22Rv1 (cell line): ENCODE measurements at regions not wholly inside any gene's neighbourhood (a gene's known extent, or its start where the extent isn't known, plus 50 kb on each side); places are given as distances from the start of the nearest gene placed in this dataset.
A peak's percentile ranks its signal among the peaks of the same experiment; 100 is the strongest.

ENCODE experiments used
- H3K27ac ChIP-seq: fragments of 450-650 bp; 2 replicates; pipeline ENCODE4 v1.5.1; 2017
- CTCF ChIP-seq: fragments of 450-650 bp; IDR thresholded peaks from 2 replicates; pipeline ENCODE4 v1.5.1; 2017; ENCODE audit warnings: mild to moderate bottlenecking
- ZFX ChIP-seq: fragments of 450-650 bp; IDR thresholded peaks from 2 replicates; pipeline ENCODE4 v1.6.1; 2017; ENCODE audit warnings: antibody characterized with exemption, borderline replicate concordance

- TF ChIP-seq CTCF: no peak
- TF ChIP-seq ZFX: no peak
Measured at GRCh38 chr4:66704243-66704642, 841.1 kb downstream of the CENPC start.

DNA sequence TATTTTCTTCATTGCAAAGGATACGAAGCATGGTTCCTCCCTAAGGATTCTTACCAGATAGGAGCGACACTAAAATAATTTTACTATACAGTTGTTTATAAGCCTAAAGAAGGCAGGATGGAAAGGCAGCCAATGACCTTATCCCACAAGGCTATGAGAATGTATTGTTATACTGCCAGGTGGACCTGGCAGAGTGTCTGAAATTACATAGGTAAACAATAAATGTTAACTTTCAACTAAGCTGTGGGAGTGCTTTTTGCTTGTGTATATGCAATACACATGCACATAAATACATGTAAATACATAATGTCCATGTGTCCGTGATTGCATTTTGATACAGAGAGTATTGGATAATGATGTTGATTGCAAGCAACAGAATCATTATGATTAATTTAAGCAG lies 850.6 kb downstream of the CENPC start:
- no peak overlapping the region for H3K27ac ChIP-seq
- TF ChIP-seq CTCF (no peak), ZFX (no peak)

More at GRCh38 chr4:66704243-66704642, 841.1 kb downstream of the CENPC start:
- H3K27ac ChIP-seq: no peak overlapping the region

- no peak overlapping the region for H3K27ac ChIP-seq
Measured at GRCh38 chr4:66693694-66694093, 851.6 kb downstream of the CENPC start.

DNA sequence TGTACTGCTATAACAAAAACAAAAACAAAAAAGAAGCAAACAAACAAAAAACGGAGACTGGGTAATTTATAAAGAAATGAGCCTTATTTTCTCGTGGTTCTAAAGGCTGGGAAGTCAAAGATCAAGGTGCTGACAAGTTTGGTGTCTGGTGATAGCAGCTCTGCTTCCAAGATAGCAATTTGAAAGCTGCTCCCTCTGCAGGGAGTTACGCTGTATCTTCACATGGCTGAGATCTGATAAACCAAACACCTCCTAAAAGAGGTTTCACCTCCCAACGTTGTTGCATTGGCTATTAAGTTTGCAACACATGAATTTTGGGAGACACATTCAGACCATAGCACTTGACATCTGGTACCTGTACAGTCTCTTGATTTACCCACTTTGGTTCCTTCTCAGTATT lies 854.2 kb downstream of the CENPC start:
- no peak overlapping the region for H3K27ac ChIP-seq
- TF ChIP-seq CTCF (peak; percentile 22; the same call in 1 of the 2 replicates), ZFX (no peak)

More at GRCh38 chr4:66693694-66694093, 851.6 kb downstream of the CENPC start:
- no peak for TF ChIP-seq ZFX
- no peak for TF ChIP-seq CTCF

DNA sequence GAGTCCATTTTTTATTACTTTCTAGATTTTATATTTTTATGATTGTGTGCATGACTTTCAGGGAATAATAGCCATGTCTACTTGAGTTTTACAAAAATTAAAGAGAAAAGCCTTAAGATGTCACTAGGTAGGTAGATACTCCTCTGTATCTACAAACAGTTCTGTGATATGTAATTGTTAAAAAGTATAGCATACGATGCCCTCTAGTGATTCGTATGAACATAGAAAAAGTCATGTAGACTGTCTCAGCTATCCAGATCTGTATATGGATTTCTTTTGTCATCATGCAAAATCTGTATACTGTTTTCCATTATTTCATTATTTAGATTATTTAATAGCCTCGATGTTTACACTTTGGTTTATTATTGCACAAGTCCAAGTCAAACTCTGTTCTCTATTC lies 856.6 kb downstream of the CENPC start:
- TF ChIP-seq CTCF (peak; percentile 71), ZFX (no peak)

DNA sequence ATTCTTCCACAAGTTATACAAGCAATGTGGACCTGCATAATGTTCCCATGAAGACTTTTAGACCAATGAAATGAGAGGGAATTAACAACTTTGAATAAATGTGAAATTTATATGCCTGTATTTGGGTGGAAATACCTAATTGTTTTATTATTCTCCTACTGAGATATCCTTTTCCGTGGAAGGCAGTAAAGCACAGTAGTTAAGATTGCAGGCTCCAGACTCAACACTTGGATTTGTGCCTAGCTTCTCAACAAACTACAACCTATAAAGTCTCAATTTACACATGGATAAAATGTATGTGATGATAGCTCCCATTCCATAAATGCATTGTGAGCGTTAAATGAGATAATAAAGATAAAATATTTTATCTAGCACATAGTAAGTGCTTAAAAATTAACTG lies 857.8 kb downstream of the CENPC start:
- TF ChIP-seq ZFX: no peak
- no peak overlapping the region for H3K27ac ChIP-seq

More for the DNA sequence above, 856.6 kb downstream of the CENPC start:
- no peak overlapping the region for H3K27ac ChIP-seq

DNA sequence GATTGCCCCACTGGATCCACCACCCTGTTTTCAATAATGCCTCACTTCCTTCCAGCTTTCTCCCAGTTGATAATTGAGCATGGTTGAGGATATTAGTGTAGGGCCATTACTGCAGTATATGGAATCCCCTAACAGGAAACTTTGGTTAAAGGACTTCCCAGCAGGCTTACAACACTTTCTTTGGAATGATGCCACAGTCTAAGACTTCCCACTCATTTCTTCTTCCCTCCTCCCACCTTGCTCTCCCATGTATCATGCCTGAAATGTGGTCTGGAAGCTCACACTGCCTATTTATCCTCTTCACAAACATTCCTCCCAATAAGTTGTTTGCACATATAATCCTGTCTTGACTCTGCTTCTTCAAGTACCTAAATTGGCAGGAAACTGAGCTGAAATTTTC lies 863.3 kb downstream of the CENPC start:
- H3K27ac ChIP-seq: no peak overlapping the region
- no peak for TF ChIP-seq CTCF

DNA sequence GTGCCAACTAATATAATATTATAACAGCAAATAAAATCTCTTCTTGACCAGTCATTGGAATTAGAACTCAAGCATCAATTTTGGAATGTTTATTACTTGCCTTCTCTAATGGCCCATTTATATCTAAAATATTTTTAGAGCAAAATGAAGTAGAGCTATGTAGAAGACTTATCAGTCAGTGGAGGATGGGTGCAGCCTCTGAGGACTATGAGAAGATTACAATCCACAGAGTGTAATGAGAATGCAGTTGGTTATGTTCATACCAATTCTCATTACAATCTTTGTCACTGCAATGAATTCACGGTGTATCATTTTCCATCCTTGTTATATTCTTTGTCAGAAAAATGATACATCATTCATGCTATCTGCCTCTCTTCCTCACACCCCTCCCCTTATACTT lies 878.1 kb downstream of the CENPC start:
- H3K27ac ChIP-seq: no peak overlapping the region

More for the DNA sequence above, 878.1 kb downstream of the CENPC start:
- no peak for TF ChIP-seq CTCF
- no peak for TF ChIP-seq ZFX
